HG03039 (cell line): ENCODE measurements at regions not wholly inside any gene's neighbourhood (a gene's known extent, or its start where the extent isn't known, plus 50 kb on each side); places are given as distances from the start of the nearest gene placed in this dataset.
"Not testable (repeated sequence)": the region's sequence is repeated elsewhere in the genome, so short reads cannot be mapped to it uniquely, and the experiment has no call there.

Experiments
- ATAC-seq: cut with Tn5 transposase; IDR thresholded peaks from one replicate; pipeline ENCODE4 v1.9.1; 2021; ENCODE audit warnings: mild to moderate bottlenecking, moderate library complexity; ENCODE audit not compliant: unreplicated experiment

- ATAC-seq = no peak
These were observed 121.4 kb downstream of the C9orf152 start for GRCh38 chr9:110086537-110086936.

- ATAC-seq = no peak
These were observed 120.4 kb downstream of the C9orf152 start for GRCh38 chr9:110087605-110088004.

- ATAC-seq = no peak
These were observed 119.9 kb downstream of the C9orf152 start for GRCh38 chr9:110088099-110088498.

- no peak for ATAC-seq
These were observed 118.1 kb downstream of the C9orf152 start for GRCh38 chr9:110089681-110090370.

- ATAC-seq = no peak
These were observed 115.2 kb downstream of the C9orf152 start for GRCh38 chr9:110092792-110093191.

GRCh38 chr9:110093417-110093816 lies 114.5 kb downstream of the C9orf152 start:
- ATAC-seq = no peak

- ATAC-seq = no peak
These were observed 114.1 kb downstream of the C9orf152 start for GRCh38 chr9:110093871-110094270.

GRCh38 chr9:110095161-110095595 lies 112.8 kb downstream of the C9orf152 start:
- ATAC-seq = no peak

- no peak for ATAC-seq
These were observed 112.2 kb downstream of the C9orf152 start for GRCh38 chr9:110095776-110096175.

- not testable (repeated sequence) for ATAC-seq
These were observed 111.3 kb downstream of the C9orf152 start for GRCh38 chr9:110096674-110097073.

GRCh38 chr9:110099236-110100095 lies 108.5 kb downstream of the C9orf152 start:
- ATAC-seq = no peak

GRCh38 chr9:110101531-110102161 lies 106.3 kb downstream of the C9orf152 start:
- peak; percentile 63 for ATAC-seq

GRCh38 chr9:110103257-110103656 lies 104.7 kb downstream of the C9orf152 start:
- ATAC-seq = no peak

GRCh38 chr9:110104261-110104809 lies 103.6 kb downstream of the C9orf152 start:
- ATAC-seq = no peak

- ATAC-seq = no peak
These were observed 102.9 kb downstream of the C9orf152 start for GRCh38 chr9:110105107-110105506.

GRCh38 chr9:110106661-110107060 lies 101.3 kb downstream of the C9orf152 start:
- ATAC-seq = no peak

GRCh38 chr9:110109333-110110092 lies 98.4 kb downstream of the C9orf152 start:
- no peak for ATAC-seq

GRCh38 chr9:110110154-110110553 lies 97.8 kb downstream of the C9orf152 start:
- peak; percentile 53 for ATAC-seq

GRCh38 chr9:110111868-110112267 lies 96.1 kb downstream of the C9orf152 start:
- ATAC-seq = no peak

- no peak for ATAC-seq
These were observed 95.2 kb downstream of the C9orf152 start for GRCh38 chr9:110112792-110113191.
